ENCODE measurements at regions not wholly inside any gene's neighbourhood (a gene's known extent, or its start where the extent isn't known, plus 50 kb on each side); places are given as distances from the start of the nearest gene placed in this dataset.
A peak's percentile ranks its signal among the peaks of the same experiment; 100 is the strongest.

GRCh38 chr1:219330669-219331068 lies 157.0 kb downstream of the LYPLAL1 start:
- Histone ChIP-seq H2AFZ (ENCODE audit: low read length) (no peak overlapping the region), H3K27ac (ENCODE audit: insufficient read depth, low read length) (no peak overlapping the region)
- TF ChIP-seq, protein P1, sequence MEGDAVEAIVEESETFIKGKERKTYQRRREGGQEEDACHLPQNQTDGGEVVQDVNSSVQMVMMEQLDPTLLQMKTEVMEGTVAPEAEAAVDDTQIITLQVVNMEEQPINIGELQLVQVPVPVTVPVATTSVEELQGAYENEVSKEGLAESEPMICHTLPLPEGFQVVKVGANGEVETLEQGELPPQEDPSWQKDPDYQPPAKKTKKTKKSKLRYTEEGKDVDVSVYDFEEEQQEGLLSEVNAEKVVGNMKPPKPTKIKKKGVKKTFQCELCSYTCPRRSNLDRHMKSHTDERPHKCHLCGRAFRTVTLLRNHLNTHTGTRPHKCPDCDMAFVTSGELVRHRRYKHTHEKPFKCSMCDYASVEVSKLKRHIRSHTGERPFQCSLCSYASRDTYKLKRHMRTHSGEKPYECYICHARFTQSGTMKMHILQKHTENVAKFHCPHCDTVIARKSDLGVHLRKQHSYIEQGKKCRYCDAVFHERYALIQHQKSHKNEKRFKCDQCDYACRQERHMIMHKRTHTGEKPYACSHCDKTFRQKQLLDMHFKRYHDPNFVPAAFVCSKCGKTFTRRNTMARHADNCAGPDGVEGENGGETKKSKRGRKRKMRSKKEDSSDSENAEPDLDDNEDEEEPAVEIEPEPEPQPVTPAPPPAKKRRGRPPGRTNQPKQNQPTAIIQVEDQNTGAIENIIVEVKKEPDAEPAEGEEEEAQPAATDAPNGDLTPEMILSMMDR (conservative IDR thresholded peaks at IDR 0.05 in 1 of 2, IDR thresholded peaks at IDR 0.05 in 1 of 2; ENCODE audit: low read depth in 1 of 2, low read length in 2 of 2) = no peak
- no peak for TF ChIP-seq EZH2 (IDR thresholded peaks at IDR 0.05; ENCODE audit: low read length, missing control alignments)

DNA sequence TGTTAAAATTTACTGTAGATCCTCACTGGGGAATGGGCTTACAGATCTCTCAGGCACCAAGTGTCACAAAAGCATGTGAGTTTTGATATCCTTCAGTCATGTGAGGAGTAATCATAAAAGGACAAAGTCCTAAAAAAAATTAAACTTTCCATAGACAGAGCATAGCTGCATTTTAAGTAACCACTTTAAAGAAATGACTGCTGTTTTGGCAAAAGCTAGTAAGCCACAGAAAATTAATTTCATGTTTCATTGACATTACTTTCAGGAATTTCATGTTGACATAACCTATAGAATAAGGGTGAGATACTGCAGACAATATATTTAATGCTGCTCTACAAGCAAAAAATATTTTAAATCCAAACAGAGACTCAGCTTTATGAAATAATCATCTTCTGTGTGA lies 156.3 kb downstream of the LYPLAL1 start:
- Histone ChIP-seq H4K20me1 (ENCODE audit: control insufficient read depth, extremely low read depth, insufficient read depth, low read length) (no peaks in the 10 kb centered on the region), H3K9me3 (ENCODE audit: control insufficient read depth, insufficient read depth, low read depth, low read length) (no peaks in the 10 kb centered on the region), H3K36me3 (ENCODE audit: control insufficient read depth, insufficient read depth, low read length) (no peaks in the 10 kb centered on the region), H3K27me3 (ENCODE audit: control insufficient read depth, insufficient read depth, low read length) (no peaks in the 10 kb centered on the region), H3K9ac (ENCODE audit: insufficient read depth, low read length) (no peak overlapping the region), H3K79me2 (ENCODE audit: control insufficient read depth, insufficient read depth, low read length) (no peaks in the 10 kb centered on the region), H3K4me2 (ENCODE audit: extremely low read depth, insufficient read depth, low read length) (no peak overlapping the region), H2AFZ (ENCODE audit: low read length) (no peak overlapping the region), H3K4me1 (ENCODE audit: control insufficient read depth, extremely low read depth, insufficient read depth, low read length) (peaks cover 5% of the 10 kb centered on the region), H3K27ac (ENCODE audit: insufficient read depth, low read length) (no peak overlapping the region), H3K4me3 (replicated peaks in 1 of 4; ENCODE audit: control extremely low read depth in 1 of 4, insufficient read depth in 1 of 4, low read depth in 3 of 4, low read length in 4 of 4) (no peak overlapping the region)
- TF ChIP-seq, protein P1 (conservative IDR thresholded peaks at IDR 0.05 in 1 of 2, IDR thresholded peaks at IDR 0.05 in 1 of 2; ENCODE audit: low read depth in 1 of 2, low read length in 2 of 2) = no peak
- TF ChIP-seq EZH2 (IDR thresholded peaks at IDR 0.05; ENCODE audit: low read length, missing control alignments) = no peak
- peak; percentile 9 to 55 for DNase-seq (ENCODE audit: low read depth in 2 of 2)

More at GRCh38 chr1:219330669-219331068, 157.0 kb downstream of the LYPLAL1 start:
- DNase-seq (ENCODE audit: low read depth in 2 of 2) = no peak
- H3K4me1 ChIP-seq (ENCODE audit: control insufficient read depth, extremely low read depth, insufficient read depth, low read length) = peaks cover under 1% of the 10 kb centered on the region
- no peaks in the 10 kb centered on the region for H3K36me3 ChIP-seq (ENCODE audit: control insufficient read depth, insufficient read depth, low read length)
- no peak overlapping the region for H3K4me3 ChIP-seq (replicated peaks in 1 of 4; ENCODE audit: control extremely low read depth in 1 of 4, insufficient read depth in 1 of 4, low read depth in 3 of 4, low read length in 4 of 4)
- H3K9ac ChIP-seq (ENCODE audit: insufficient read depth, low read length) = no peak overlapping the region
- H3K4me2 ChIP-seq (ENCODE audit: extremely low read depth, insufficient read depth, low read length) = no peak overlapping the region
- H3K27me3 ChIP-seq (ENCODE audit: control insufficient read depth, insufficient read depth, low read length) = no peaks in the 10 kb centered on the region
- H3K79me2 ChIP-seq (ENCODE audit: control insufficient read depth, insufficient read depth, low read length) = no peaks in the 10 kb centered on the region
- no peaks in the 10 kb centered on the region for H4K20me1 ChIP-seq (ENCODE audit: control insufficient read depth, extremely low read depth, insufficient read depth, low read length)
- no peaks in the 10 kb centered on the region for H3K9me3 ChIP-seq (ENCODE audit: control insufficient read depth, insufficient read depth, low read depth, low read length)

GRCh38 chr1:219329578-219329977 lies 155.9 kb downstream of the LYPLAL1 start:
- Histone ChIP-seq H3K9me3 (ENCODE audit: control insufficient read depth, insufficient read depth, low read depth, low read length) (no peaks in the 10 kb centered on the region), H3K4me2 (ENCODE audit: extremely low read depth, insufficient read depth, low read length) (no peak overlapping the region), H3K9ac (ENCODE audit: insufficient read depth, low read length) (no peak overlapping the region), H3K4me1 (ENCODE audit: control insufficient read depth, extremely low read depth, insufficient read depth, low read length) (peaks cover 6% of the 10 kb centered on the region), H4K20me1 (ENCODE audit: control insufficient read depth, extremely low read depth, insufficient read depth, low read length) (no peaks in the 10 kb centered on the region), H3K27me3 (ENCODE audit: control insufficient read depth, insufficient read depth, low read length) (no peaks in the 10 kb centered on the region), H3K27ac (ENCODE audit: insufficient read depth, low read length) (no peak overlapping the region), H2AFZ (ENCODE audit: low read length) (no peak overlapping the region), H3K79me2 (ENCODE audit: control insufficient read depth, insufficient read depth, low read length) (no peaks in the 10 kb centered on the region), H3K4me3 (replicated peaks in 1 of 4; ENCODE audit: control extremely low read depth in 1 of 4, insufficient read depth in 1 of 4, low read depth in 3 of 4, low read length in 4 of 4) (no peak overlapping the region), H3K36me3 (ENCODE audit: control insufficient read depth, insufficient read depth, low read length) (no peaks in the 10 kb centered on the region)
- TF ChIP-seq EZH2 (IDR thresholded peaks at IDR 0.05; ENCODE audit: low read length, missing control alignments) = no peak
- TF ChIP-seq, protein P1 (conservative IDR thresholded peaks at IDR 0.05 in 1 of 2, IDR thresholded peaks at IDR 0.05 in 1 of 2; ENCODE audit: low read depth in 1 of 2, low read length in 2 of 2) = no peak
- peak; percentile 46 to 91 for DNase-seq (ENCODE audit: low read depth in 2 of 2)
